ENCODE measurements at regions not wholly inside any gene's neighbourhood (a gene's known extent, or its start where the extent isn't known, plus 50 kb on each side); places are given as distances from the start of the nearest gene placed in this dataset.

DNA sequence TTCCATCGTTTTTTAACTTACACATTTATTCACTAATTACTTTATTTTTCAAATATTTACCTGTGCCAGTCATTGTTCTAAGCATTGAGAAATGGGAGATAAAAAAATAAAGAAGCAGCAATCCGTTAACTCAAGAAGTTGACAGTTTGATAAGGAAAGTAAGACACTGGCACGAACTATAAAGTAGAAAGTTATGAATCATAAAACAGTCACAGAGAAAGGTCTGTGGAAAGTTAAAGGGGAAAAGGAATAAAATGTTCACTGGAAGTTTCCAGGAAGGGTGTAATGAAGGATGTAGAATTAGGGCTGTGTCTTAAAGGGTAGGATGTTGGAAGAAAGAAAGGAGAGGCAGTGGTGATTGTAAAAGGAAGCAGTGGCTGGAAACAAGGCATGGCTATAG, 118.9 kb downstream of the RDH14 start:
- Mint-ChIP-seq H3K9me3 (ENCODE audit: low read depth) (no peaks in the 10 kb centered on the region), H3K36me3 (ENCODE audit: low read depth) (no peaks in the 10 kb centered on the region), H3K4me1 (ENCODE audit: low read depth) (peaks cover 3% of the 10 kb centered on the region), H3K4me3 (ENCODE audit: unreplicated experiment) (no peak overlapping the region), H3K27me3 (ENCODE audit: low read depth) (peaks cover 4% of the 10 kb centered on the region), H3K27ac (ENCODE audit: unreplicated experiment) (no peak overlapping the region)
- DNase-seq (ENCODE audit: low spot score), result no peak
- TF ChIP-seq, protein P1, sequence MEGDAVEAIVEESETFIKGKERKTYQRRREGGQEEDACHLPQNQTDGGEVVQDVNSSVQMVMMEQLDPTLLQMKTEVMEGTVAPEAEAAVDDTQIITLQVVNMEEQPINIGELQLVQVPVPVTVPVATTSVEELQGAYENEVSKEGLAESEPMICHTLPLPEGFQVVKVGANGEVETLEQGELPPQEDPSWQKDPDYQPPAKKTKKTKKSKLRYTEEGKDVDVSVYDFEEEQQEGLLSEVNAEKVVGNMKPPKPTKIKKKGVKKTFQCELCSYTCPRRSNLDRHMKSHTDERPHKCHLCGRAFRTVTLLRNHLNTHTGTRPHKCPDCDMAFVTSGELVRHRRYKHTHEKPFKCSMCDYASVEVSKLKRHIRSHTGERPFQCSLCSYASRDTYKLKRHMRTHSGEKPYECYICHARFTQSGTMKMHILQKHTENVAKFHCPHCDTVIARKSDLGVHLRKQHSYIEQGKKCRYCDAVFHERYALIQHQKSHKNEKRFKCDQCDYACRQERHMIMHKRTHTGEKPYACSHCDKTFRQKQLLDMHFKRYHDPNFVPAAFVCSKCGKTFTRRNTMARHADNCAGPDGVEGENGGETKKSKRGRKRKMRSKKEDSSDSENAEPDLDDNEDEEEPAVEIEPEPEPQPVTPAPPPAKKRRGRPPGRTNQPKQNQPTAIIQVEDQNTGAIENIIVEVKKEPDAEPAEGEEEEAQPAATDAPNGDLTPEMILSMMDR (IDR thresholded peaks at IDR 0.05), result no peak

DNA sequence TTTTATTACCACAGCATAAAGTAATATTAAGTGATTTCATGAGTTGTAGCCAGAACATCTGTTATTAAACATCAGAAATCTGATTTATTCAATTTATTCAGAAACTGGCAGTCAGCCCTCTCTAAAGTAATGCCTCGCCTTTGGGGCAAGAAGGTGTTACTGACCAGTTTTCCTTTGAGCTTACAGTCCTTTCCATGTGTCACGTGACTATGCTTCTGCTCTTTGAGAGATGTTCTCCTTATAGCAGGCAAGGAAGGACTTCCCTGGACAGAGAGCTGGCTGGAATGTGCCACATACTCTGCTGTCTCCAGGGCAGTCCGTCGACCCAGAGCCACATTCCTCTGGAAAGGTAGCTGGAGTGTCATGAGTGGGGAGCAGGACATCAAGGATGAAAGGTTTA, 119.7 kb downstream of the RDH14 start:
- no peak for DNase-seq (ENCODE audit: low spot score)
- H3K4me1 Mint-ChIP-seq (ENCODE audit: low read depth), result peaks cover 8% of the 10 kb centered on the region
- TF ChIP-seq, protein P1 (IDR thresholded peaks at IDR 0.05), result no peak
- no peaks in the 10 kb centered on the region for H3K9me3 Mint-ChIP-seq (ENCODE audit: low read depth)
- H3K4me3 Mint-ChIP-seq (ENCODE audit: unreplicated experiment), result no peak overlapping the region
- H3K27me3 Mint-ChIP-seq (ENCODE audit: low read depth), result peaks cover 4% of the 10 kb centered on the region
- no peaks in the 10 kb centered on the region for H3K36me3 Mint-ChIP-seq (ENCODE audit: low read depth)
- no peak overlapping the region for H3K27ac Mint-ChIP-seq (ENCODE audit: unreplicated experiment)

DNA sequence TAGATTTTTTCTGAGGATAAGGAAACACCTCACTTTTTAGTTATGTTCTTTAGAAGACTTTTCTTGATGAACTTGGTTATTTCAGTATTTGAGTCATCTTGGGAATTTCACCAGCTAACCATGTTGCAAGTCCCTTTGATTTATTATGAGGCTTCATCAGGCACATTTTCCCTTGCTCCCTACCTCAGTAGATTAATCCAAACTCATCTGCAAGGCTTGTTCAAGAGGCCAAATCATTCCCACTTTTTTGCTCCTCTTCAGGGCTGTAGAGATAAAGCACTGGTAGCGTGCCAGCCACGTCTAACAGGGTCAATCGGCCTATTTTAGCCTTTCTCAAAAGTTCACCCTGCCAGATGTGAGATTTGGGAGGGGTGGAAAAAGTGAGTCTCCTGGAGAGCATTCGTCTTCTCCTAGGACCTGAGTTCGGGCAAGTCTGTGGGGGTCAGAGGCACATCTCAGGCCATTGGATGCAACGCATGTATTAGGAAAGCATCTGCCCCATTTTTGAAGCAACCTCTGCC, 120.3 kb downstream of the RDH14 start:
- DNase-seq (ENCODE audit: low spot score), result no peak
- TF ChIP-seq, protein P1 (IDR thresholded peaks at IDR 0.05), result no peak
- Mint-ChIP-seq H3K27ac (ENCODE audit: unreplicated experiment) (no peak overlapping the region), H3K4me3 (ENCODE audit: unreplicated experiment) (no peak overlapping the region), H3K27me3 (ENCODE audit: low read depth) (peaks cover 4% of the 10 kb centered on the region), H3K36me3 (ENCODE audit: low read depth) (no peaks in the 10 kb centered on the region), H3K9me3 (ENCODE audit: low read depth) (no peaks in the 10 kb centered on the region), H3K4me1 (ENCODE audit: low read depth) (peaks cover 11% of the 10 kb centered on the region)

DNA sequence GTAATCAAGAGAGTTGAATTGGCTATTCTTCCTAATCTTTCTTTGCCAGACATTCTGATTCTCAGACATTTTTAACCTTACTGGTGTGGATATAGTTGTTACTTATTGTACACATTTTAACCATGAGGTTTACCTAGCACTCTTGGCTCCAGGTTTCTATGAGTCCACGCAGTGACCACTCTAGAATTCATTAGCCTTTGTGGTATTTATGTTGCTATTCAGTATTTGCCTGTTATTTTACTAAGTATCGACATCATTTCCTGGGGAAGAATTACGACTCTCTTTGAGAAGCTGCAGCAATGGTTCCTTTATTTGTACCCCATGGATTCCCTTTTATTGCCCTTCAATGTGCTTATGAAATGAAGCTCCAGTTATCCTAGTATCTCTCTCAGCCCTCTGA, 120.7 kb downstream of the RDH14 start:
- H3K27ac Mint-ChIP-seq (ENCODE audit: unreplicated experiment), result no peak overlapping the region
- no peaks in the 10 kb centered on the region for H3K9me3 Mint-ChIP-seq (ENCODE audit: low read depth)
- peaks cover 4% of the 10 kb centered on the region for H3K27me3 Mint-ChIP-seq (ENCODE audit: low read depth)
- H3K4me3 Mint-ChIP-seq (ENCODE audit: unreplicated experiment), result no peak overlapping the region
- H3K36me3 Mint-ChIP-seq (ENCODE audit: low read depth), result no peaks in the 10 kb centered on the region
- no peak for DNase-seq (ENCODE audit: low spot score)
- H3K4me1 Mint-ChIP-seq (ENCODE audit: low read depth), result peaks cover 11% of the 10 kb centered on the region
- TF ChIP-seq, protein P1 (IDR thresholded peaks at IDR 0.05), result no peak

DNA sequence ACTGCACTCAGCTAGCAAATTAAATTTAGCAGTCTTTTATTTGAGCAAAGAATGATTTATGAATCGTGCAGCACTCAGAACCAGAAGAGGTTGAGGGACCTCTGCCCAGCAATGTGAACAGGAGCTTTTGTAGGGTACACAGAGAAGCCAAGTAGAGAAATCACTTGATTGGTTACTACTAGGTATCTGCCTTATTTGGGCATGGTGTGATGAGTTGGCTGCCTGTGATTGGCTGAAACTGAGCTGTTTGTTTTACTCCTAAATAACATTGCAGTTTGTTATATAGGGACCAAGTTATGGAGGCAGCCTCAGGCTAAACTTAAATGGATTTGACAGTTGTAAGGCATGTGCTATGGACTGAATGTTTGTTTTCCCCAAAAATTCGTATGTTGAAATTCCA, 122.5 kb downstream of the RDH14 start:
- TF ChIP-seq, protein P1 (IDR thresholded peaks at IDR 0.05), result no peak
- DNase-seq (ENCODE audit: low spot score), result no peak
- no peak overlapping the region for H3K27ac Mint-ChIP-seq (ENCODE audit: unreplicated experiment)
- peaks cover 2% of the 10 kb centered on the region for H3K27me3 Mint-ChIP-seq (ENCODE audit: low read depth)
- peaks cover 11% of the 10 kb centered on the region for H3K4me1 Mint-ChIP-seq (ENCODE audit: low read depth)
- H3K36me3 Mint-ChIP-seq (ENCODE audit: low read depth), result no peaks in the 10 kb centered on the region
- H3K4me3 Mint-ChIP-seq (ENCODE audit: unreplicated experiment), result no peak overlapping the region
- H3K9me3 Mint-ChIP-seq (ENCODE audit: low read depth), result no peaks in the 10 kb centered on the region

All from chondrocyte (in vitro differentiated cells).